Forelimb muscle (tissue), 1 donor: ENCODE measurements at regions not wholly inside any gene's neighbourhood (a gene's known extent, or its start where the extent isn't known, plus 50 kb on each side); places are given as distances from the start of the nearest gene placed in this dataset.
A peak's percentile ranks its signal among the peaks of the same experiment; 100 is the strongest.

Source experiments
- DNase-seq: peaks from one replicate; pipeline ENCODE4 v3.0.0-alpha.2; 2013; ENCODE audit warnings: low read depth

DNA sequence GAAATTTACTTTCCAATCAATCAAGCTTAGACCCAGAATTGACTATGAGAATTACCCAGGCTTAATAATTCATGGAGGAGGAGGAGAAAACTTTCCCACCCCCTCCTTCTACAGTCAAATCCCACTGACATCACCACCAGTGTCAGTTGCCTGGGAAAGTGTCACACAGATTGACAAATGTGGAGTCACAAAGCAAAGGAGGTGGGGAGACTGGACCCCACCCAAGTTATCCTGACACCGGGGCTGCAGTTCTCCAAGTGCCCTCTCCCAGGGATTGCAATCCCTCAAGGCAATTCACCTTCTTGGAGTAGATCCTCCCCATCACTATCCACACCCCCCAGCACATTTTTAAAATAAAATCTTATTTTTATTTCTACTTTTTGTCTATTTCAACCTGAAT lies 100.2 kb upstream of the CDH11 start:
- DNase-seq, result no peak

DNA sequence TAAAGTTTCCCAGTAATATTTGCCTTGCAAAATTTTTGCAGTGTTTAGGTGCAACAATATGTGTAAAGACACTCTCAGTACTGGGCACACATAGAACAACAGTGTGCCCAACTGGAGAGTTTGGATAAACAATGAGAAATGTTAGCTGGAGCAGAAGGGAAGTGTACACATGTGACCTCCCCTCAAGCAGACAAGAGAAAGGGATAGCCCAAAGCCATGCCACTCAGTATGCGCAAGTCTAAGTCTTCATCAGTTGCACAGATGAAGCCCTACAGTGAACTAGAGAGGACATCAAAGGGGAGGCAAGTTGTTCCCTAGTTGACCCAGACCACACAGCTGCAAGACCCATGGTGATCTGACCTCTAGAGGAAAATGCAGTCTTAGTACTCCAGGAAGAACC lies 97.9 kb upstream of the CDH11 start:
- no peak for DNase-seq

- no peak for DNase-seq
These were observed 96.5 kb upstream of the CDH11 start for GRCh38 chr16:65218348-65218747.

DNA sequence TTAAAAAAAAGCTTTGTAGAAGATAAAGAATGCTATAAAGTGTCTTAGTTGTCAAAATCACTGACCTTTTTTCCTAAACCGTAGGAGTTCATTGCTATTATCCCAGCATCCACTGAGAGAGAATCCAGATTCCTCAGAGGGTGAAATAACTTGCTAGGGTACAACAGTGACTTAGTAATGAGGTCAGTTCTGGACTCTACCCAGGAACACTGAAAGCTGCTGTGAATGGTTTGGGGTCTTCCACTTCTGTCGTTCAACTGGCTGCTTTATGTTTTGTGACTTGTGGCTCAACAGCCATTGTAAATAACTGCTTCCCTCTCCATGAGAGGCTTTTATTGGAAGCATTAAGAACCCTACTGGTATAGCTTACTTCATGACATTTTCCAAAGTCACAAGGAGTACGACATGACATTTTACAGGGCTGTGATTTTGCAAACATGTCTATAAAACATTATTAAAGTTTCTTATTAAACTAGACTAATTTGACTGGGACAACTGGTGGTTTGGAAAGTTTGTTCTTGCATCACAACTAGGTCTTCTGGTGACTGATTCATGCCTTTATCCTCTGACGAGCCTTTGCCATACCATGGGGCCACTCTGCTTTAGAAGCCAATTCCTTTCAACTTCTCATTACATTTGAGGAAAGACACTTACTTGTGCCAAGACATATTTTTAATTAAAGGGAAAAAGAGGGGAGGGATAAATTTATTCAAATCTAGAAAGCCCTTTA lies 92.2 kb upstream of the CDH11 start:
- DNase-seq, result no peak

DNA sequence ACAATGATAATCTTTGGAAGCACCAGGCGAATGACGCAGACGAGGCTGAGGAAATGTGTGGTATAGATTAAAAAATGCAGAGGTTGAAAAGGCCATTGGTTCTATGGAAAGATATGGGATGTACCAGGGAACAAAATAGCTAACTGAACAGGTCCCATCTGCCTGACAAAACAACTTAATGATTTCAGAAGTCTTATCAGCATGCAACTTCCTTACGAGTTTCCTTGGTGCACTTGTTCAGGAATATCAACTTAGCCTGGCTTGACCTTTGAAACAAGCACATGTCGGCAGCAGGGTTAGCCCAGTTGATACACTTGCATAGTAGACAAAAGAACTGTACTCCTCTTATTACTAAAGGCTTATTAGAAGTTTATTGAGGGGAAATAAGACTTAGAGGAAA lies 90.9 kb upstream of the CDH11 start:
- DNase-seq, result no peak

DNA sequence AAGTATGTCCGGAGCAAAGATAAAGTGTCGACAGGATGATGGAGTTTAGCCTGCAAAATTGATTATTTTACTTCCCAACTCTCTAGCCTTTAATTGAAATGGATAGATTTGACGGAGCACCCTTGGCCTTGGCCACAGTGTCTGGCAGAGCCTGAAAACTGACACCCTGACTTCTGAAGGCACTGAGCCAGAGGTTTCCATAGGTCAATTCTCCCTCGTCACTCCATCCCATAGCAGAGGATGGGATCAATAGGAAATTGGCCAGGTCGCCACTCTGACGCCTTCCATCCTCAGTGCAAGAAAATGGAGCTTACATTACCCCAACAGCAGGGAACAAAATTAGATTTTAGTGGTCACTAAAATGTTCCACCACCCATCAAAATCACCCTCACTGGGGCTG lies 90.4 kb upstream of the CDH11 start:
- no peak for DNase-seq

DNA sequence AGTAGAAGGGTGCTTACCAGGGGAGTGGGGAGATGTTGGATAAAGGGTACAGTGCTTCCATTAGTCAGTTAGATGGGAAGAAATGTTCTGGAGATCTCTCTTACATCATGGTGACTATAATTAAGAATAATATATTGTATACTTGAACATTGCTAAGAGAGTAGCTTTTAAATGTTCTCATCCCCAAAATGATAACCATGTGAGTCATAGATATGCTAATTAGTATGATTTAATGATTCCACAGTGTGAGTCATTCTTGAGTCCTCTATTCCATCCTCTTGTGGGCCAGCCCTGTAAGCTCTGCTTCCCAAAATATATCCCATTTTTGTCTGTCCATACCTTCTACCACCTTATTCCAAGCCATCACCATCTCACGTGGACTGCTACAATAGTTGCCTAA lies 80.6 kb upstream of the CDH11 start:
- no peak for DNase-seq

- DNase-seq, result no peak
These were observed 79.6 kb upstream of the CDH11 start for GRCh38 chr16:65201511-65201910.

- DNase-seq, result no peak
These were observed 79.0 kb upstream of the CDH11 start for GRCh38 chr16:65200857-65201256.

GRCh38 chr16:65200156-65200773 lies 78.4 kb upstream of the CDH11 start:
- DNase-seq, result no peak

DNA sequence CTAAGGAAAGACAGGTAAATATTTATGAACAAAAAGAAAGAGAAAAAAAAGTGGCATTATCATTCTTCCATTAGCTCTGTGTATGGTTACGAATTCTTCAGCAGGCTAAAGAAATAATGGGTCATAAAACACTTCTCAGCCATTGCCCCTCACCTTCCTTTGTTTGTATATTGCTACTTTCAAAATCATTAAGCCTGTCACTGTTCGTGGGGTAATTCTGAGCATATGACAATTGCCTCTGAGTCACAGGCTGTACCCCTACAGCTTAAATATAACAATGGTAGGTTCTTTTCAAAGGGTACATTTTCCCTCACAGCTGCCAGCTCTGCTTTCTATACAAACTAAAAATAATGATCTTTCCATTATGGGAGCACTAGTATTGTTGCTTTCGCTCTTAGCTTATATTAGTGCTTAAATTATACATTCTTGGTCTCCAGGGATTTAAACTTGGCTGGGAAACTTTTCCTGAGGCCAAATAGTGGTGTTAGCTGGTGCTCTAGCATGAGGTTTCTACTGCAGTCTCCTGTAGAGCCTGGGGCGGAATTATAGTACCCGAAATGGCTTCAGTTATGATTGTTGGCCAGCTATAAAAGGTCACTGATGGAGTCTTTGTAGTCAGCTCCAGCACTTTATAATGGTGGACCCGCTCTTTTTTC lies 74.7 kb upstream of the CDH11 start:
- no peak for DNase-seq

GRCh38 chr16:65195998-65196397 lies 74.1 kb upstream of the CDH11 start:
- no peak for DNase-seq

DNA sequence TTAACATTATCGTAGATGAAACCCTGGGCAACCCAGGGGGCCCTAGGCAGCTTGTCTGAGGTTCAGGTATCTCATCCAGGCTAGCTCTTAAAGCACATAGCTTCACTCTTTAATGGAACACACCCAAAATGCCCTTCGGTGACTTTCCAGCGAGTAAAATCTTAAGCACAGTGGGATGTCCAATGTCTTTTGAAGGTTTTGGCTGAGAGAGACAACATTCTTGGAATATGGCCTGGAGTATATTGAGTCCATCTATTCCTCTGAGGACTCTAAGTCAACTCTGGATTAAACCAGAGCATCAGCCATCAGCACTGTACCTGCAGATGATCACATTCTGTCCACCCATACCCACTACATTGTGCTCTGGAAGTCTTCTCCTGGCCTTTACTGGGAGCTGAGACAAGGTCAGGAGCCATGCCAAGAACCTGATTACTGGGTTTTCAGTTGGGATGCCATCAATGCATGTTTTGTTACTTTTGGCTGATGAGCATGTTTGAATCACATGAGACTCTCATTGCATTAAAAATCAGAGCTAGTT lies 63.4 kb upstream of the CDH11 start:
- no peak for DNase-seq

DNA sequence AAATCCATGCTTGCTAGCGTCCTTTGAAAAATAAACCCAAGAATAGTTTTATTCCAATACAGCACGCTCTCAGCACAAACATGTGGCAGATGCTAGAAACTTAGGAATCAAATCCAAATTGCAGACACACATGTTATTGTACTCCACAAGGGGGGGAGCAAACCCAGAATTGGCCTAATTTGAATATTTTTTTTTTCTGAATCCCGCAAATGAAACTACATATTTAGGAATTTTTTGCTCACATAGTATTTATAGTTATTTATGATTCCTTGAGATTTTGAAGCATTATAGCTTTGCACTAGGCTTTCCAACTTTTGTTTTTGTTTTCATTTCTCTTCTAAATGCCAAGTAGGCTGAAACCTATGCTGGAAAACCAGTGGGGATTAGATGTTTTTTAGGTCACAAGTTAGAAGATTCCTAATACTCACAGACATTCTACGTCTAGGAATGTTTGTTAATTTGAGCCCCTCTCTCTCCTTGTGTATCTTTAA lies 59.3 kb upstream of the CDH11 start:
- peak; percentile 77 for DNase-seq

GRCh38 chr16:65178151-65178550 lies 56.3 kb upstream of the CDH11 start:
- no peak for DNase-seq

- peak; percentile 48 for DNase-seq
These were observed 54.7 kb upstream of the CDH11 start for GRCh38 chr16:65176603-65177002.

- DNase-seq, result no peak
These were observed 50.5 kb upstream of the CDH11 start for GRCh38 chr16:65172356-65172755.
